GM23338 (cell line): ENCODE measurements at regions not wholly inside any gene's neighbourhood (a gene's known extent, or its start where the extent isn't known, plus 50 kb on each side); places are given as distances from the start of the nearest gene placed in this dataset.

ENCODE experiments used
- ATAC-seq: fragments of 200-7000 bp; cut with Tn5 transposase; 3 replicates; pipeline ENCODE4 v1.9.1; 2020
- DNase-seq: peaks from one replicate; pipeline ENCODE4 v3.0.0-alpha.2; 2015; ENCODE audit warnings: low spot score
- H2AFZ ChIP-seq: fragments of 200-600 bp; sonication (generic); 2 replicates; pipeline ENCODE4 v1.8.0; 2016; ENCODE audit warnings: antibody characterized with exemption, mild to moderate bottlenecking, moderate library complexity
- H3F3A ChIP-seq: fragments of 200-600 bp; sonication (generic); replicated peaks from 2 replicates; pipeline ENCODE4 v1.8.0; 2017; ENCODE audit warnings: antibody characterized with exemption, mixed run types, low read depth
- H3K27ac ChIP-seq: fragments of 200-600 bp; sonication (generic); 2 replicates; pipeline ENCODE4 v1.6.1; 2016; ENCODE audit warnings: low read depth
- H3K27me3 ChIP-seq: fragments of 200-600 bp; sonication (generic); 2 replicates; pipeline ENCODE4 v1.8.0; 2016; ENCODE audit warnings: mild to moderate bottlenecking, mixed run types, moderate library complexity; ENCODE audit not compliant: insufficient read depth
- H3K36me3 ChIP-seq: fragments of 200-600 bp; sonication (generic); 2 replicates; pipeline ENCODE4 v1.8.0; 2016; ENCODE audit warnings: mild to moderate bottlenecking; ENCODE audit not compliant: insufficient read depth
- H3K4me1 ChIP-seq: fragments of 200-600 bp; sonication (generic); 2 replicates; pipeline ENCODE4 v1.8.0; 2016; ENCODE audit warnings: mild to moderate bottlenecking, moderate library complexity; ENCODE audit not compliant: insufficient read depth
- H3K4me2 ChIP-seq: fragments of 200-600 bp; sonication (generic); 2 replicates; pipeline ENCODE4 v1.7.1; 2017; ENCODE audit warnings: mixed run types
- H3K4me3 ChIP-seq: fragments of 200-600 bp; sonication (generic); 2 replicates; pipeline ENCODE4 v1.6.1; 2016; ENCODE audit warnings: mixed run types
- H3K79me2 ChIP-seq: fragments of 200-600 bp; sonication (generic); replicated peaks from 2 replicates; pipeline ENCODE4 v1.8.0; 2017; ENCODE audit warnings: mild to moderate bottlenecking; ENCODE audit not compliant: insufficient read depth
- H3K9me2 ChIP-seq: fragments of 200-600 bp; sonication (generic); 2 replicates; pipeline ENCODE4 v1.8.0; 2017; ENCODE audit not compliant: insufficient read depth
- H4K20me1 ChIP-seq: fragments of 200-600 bp; sonication (generic); replicated peaks from 2 replicates; pipeline ENCODE4 v1.8.0; 2017; ENCODE audit warnings: mild to moderate bottlenecking; ENCODE audit not compliant: insufficient read depth
- H3K27ac Mint-ChIP-seq: 2 replicates; pipeline ENCODE4 v1.8.0; 2020; ENCODE audit warnings: inconsistent platforms, mild to moderate bottlenecking, moderate library complexity, mixed read lengths
- H3K27me3 Mint-ChIP-seq: 3 replicates; pipeline ENCODE4 v1.8.0; 2022; ENCODE audit warnings: low read depth, mild to moderate bottlenecking, moderate library complexity, mixed read lengths, inconsistent platforms; ENCODE audit not compliant: insufficient read depth, poor library complexity
- H3K36me3 Mint-ChIP-seq: 3 replicates; pipeline ENCODE4 v1.8.0; 2021; ENCODE audit warnings: low read depth, mild to moderate bottlenecking, inconsistent platforms, moderate library complexity, mixed read lengths
- H3K4me1 Mint-ChIP-seq: 3 replicates; pipeline ENCODE4 v1.8.0; 2020; ENCODE audit warnings: mild to moderate bottlenecking, inconsistent platforms, mixed read lengths
- H3K4me3 Mint-ChIP-seq: 3 replicates; pipeline ENCODE4 v1.8.0; 2021; ENCODE audit warnings: moderate library complexity, mild to moderate bottlenecking, inconsistent platforms, mixed read lengths
- H3K9me3 Mint-ChIP-seq: 3 replicates; pipeline ENCODE4 v1.8.0; 2020; ENCODE audit warnings: moderate library complexity, mild to moderate bottlenecking, inconsistent platforms, mixed read lengths
- CREB1 ChIP-seq: fragments of 250-450 bp; sonication (Bioruptor Pico); IDR thresholded peaks from 2 replicates; pipeline ENCODE4 v1.5.0; 2020; ENCODE audit warnings: low read depth, mild to moderate bottlenecking, moderate library complexity
- EZH2 ChIP-seq: fragments of 200-600 bp; sonication (generic); IDR thresholded peaks from one replicate; pipeline ENCODE4 v1.8.0; 2017; ENCODE audit warnings: antibody characterized with exemption, mild to moderate bottlenecking, low read depth; ENCODE audit not compliant: unreplicated experiment
- EZH2phosphoT487 ChIP-seq: fragments of 200-600 bp; sonication (generic); IDR thresholded peaks from one replicate; pipeline ENCODE4 v1.8.1; 2018; ENCODE audit warnings: antibody characterized with exemption; ENCODE audit not compliant: unreplicated experiment
- NANOG ChIP-seq: IDR thresholded peaks from 2 replicates; pipeline ENCODE4 v1.6.1; 2016; ENCODE audit warnings: antibody characterized with exemption, borderline replicate concordance
- STAT1 ChIP-seq: IDR thresholded peaks from one replicate; pipeline ENCODE4 v1.6.1; 2016; ENCODE audit warnings: antibody characterized with exemption; ENCODE audit not compliant: unreplicated experiment
- TF ChIP-seq, protein P1 (sequence below): IDR thresholded peaks from 2 replicates; pipeline ENCODE4 v1.6.1; 2016; ENCODE audit warnings: antibody characterized with exemption
- TF ChIP-seq, protein P2 (sequence below): IDR thresholded peaks from one replicate; pipeline ENCODE4 v1.6.1; 2018; ENCODE audit warnings: antibody characterized with exemption; ENCODE audit not compliant: unreplicated experiment
- TF ChIP-seq, protein P3 (sequence below), 2 experiments: fragments of 200-600 bp in 1 of 2; sonication (generic) in 1 of 2; conservative IDR thresholded peaks; 2 replicates each; pipeline versions ENCODE4 v1.5.1 to v1.6.1; 2016 to 2017; ENCODE audit warnings: antibody characterized with exemption in 2 of 2, low read depth in 2 of 2, mild to moderate bottlenecking in 2 of 2, moderate library complexity in 1 of 2

DNA sequence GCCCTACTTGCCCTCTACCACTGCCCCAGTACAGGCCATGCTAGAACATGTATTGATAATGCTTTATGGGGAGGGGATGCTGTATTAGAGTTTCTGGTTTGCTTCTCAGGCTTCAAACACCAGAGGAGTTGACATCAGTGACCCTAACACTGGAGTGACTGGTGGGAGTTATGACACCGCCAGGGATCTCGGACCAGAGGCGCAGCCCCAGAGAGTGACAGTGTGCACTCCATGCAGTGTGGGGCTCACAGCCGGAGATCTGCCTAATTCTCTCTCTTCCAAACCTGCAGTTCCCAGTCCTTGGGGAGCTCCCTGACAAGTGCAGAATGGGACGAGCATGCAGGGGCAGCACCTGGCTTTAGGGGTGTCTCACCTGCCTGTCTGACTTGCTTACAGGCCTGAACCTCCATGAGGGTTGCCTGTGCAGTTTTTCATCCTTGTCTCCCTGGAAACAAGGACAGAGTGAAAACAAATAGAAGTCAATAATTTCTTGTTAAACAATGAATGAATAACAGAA, 244.9 kb upstream of the MYT1L start:
- Histone ChIP-seq H3K4me3 (no peak overlapping the region), H3F3A (no peaks in the 10 kb centered on the region), H4K20me1 (no peaks in the 10 kb centered on the region), H3K27me3 (no peaks in the 10 kb centered on the region), H3K79me2 (no peaks in the 10 kb centered on the region), H3K36me3 (no peaks in the 10 kb centered on the region), H3K27ac (no peak overlapping the region), H2AFZ (no peak overlapping the region), H3K9me2 (no peaks in the 10 kb centered on the region), H3K4me2 (no peak overlapping the region), H3K4me1 (no peaks in the 10 kb centered on the region)
- no peak for ATAC-seq
- H3K4me3 Mint-ChIP-seq: no peak overlapping the region
- no peak for DNase-seq
- H3K27ac Mint-ChIP-seq: no peak overlapping the region
- no peaks in the 10 kb centered on the region for H3K36me3 Mint-ChIP-seq
- H3K27me3 Mint-ChIP-seq: no peaks in the 10 kb centered on the region
- peaks cover 4% of the 10 kb centered on the region; the same call in 1 of the 3 replicates for H3K4me1 Mint-ChIP-seq
- no peaks in the 10 kb centered on the region for H3K9me3 Mint-ChIP-seq
- TF ChIP-seq EZH2 (no peak), NANOG (no peak)
- TF ChIP-seq, protein P1, sequence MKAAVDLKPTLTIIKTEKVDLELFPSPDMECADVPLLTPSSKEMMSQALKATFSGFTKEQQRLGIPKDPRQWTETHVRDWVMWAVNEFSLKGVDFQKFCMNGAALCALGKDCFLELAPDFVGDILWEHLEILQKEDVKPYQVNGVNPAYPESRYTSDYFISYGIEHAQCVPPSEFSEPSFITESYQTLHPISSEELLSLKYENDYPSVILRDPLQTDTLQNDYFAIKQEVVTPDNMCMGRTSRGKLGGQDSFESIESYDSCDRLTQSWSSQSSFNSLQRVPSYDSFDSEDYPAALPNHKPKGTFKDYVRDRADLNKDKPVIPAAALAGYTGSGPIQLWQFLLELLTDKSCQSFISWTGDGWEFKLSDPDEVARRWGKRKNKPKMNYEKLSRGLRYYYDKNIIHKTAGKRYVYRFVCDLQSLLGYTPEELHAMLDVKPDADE: no peak

DNA sequence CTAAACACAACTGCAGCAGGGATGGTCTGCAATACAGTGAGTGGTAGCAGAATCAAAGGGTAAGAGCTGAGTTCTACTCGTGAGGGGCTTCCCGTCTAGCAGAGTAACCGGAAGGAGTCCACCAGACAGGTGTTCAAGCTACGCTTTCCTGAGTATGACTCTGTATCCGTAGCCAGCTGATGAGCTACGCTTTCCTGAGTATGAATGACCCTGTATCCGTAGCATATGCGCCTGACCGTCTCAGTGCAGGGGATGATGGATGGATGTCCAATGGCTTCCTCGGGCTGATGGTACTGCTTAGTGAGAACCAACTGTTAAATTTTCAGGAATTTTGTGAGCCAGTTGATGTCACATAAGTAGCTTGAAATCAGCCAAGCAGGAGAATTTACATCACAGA, 244.1 kb upstream of the MYT1L start:
- DNase-seq: no peak
- no peak overlapping the region for H3K27ac ChIP-seq
- Mint-ChIP-seq H3K9me3 (no peaks in the 10 kb centered on the region), H3K4me3 (no peak overlapping the region), H3K36me3 (no peaks in the 10 kb centered on the region), H3K27ac (no peak overlapping the region), H3K27me3 (no peaks in the 10 kb centered on the region), H3K4me1 (peaks cover 4% of the 10 kb centered on the region; the same call in 1 of the 3 replicates)
- no peaks in the 10 kb centered on the region for H3K9me2 ChIP-seq
- H4K20me1 ChIP-seq: no peaks in the 10 kb centered on the region
- no peaks in the 10 kb centered on the region for H3F3A ChIP-seq
- no peak overlapping the region for H2AFZ ChIP-seq
- TF ChIP-seq, protein P1: no peak
- no peak for TF ChIP-seq EZH2phosphoT487
- H3K36me3 ChIP-seq: no peaks in the 10 kb centered on the region
- ATAC-seq: no peak
- H3K79me2 ChIP-seq: no peaks in the 10 kb centered on the region
- no peak overlapping the region for H3K4me3 ChIP-seq
- H3K27me3 ChIP-seq: no peaks in the 10 kb centered on the region
- no peaks in the 10 kb centered on the region for H3K4me1 ChIP-seq
- H3K4me2 ChIP-seq: no peak overlapping the region

DNA sequence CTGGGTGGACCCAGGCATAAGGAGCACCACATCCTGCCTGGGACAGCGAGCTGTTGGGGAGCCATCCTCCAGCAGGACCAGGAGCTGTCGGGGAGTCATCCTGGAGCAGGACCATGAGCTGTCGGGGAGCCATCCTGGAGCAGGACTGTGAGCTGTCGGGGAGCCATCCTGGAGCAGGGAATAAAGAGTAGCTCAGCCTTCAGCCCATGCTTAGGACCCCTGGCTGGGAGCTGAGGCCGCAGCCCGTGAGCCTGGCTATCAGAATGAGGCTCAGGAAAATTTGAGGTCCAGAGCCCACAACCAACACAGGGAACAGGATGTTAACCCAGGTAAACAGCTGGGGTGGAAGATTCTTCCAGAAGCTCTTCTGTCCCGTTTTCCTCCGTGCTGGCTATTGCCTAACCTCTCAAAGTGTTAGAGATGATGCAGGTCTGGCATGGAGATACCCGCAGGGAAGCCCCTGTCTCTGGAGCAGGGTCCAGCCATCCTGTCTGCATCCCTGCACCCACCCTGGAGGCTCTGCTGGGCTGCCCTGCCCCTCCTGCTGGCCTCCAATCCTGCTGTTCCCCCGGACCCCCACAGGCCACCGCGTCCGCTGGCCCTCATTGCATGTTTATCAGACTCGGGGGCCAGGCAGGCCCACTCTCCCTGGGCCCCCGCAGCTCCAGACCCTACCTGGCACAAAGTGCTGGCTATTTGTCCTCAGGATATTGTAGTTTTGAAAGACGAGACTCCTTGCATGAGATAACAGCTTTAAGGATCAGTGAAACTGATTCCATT, 243.5 kb upstream of the MYT1L start:
- Mint-ChIP-seq H3K36me3 (no peaks in the 10 kb centered on the region), H3K4me1 (peaks cover 2% of the 10 kb centered on the region; the same call in 1 of the 3 replicates), H3K27ac (no peak overlapping the region), H3K4me3 (no peak overlapping the region), H3K27me3 (no peaks in the 10 kb centered on the region), H3K9me3 (no peaks in the 10 kb centered on the region)
- Histone ChIP-seq H3K27ac (no peak overlapping the region), H3K4me3 (no peak overlapping the region), H2AFZ (no peak overlapping the region), H3K9me2 (no peaks in the 10 kb centered on the region), H3K27me3 (no peaks in the 10 kb centered on the region), H3K79me2 (no peaks in the 10 kb centered on the region), H3F3A (no peaks in the 10 kb centered on the region), H4K20me1 (no peaks in the 10 kb centered on the region), H3K4me2 (no peak overlapping the region), H3K36me3 (no peaks in the 10 kb centered on the region), H3K4me1 (no peaks in the 10 kb centered on the region)
- ATAC-seq (no peak), DNase-seq (no peak)
- TF ChIP-seq CREB1 (CRISPR knock-in tag) (no peak), EZH2phosphoT487 (no peak), STAT1 (no peak), EZH2 (no peak)
- TF ChIP-seq, protein P2, sequence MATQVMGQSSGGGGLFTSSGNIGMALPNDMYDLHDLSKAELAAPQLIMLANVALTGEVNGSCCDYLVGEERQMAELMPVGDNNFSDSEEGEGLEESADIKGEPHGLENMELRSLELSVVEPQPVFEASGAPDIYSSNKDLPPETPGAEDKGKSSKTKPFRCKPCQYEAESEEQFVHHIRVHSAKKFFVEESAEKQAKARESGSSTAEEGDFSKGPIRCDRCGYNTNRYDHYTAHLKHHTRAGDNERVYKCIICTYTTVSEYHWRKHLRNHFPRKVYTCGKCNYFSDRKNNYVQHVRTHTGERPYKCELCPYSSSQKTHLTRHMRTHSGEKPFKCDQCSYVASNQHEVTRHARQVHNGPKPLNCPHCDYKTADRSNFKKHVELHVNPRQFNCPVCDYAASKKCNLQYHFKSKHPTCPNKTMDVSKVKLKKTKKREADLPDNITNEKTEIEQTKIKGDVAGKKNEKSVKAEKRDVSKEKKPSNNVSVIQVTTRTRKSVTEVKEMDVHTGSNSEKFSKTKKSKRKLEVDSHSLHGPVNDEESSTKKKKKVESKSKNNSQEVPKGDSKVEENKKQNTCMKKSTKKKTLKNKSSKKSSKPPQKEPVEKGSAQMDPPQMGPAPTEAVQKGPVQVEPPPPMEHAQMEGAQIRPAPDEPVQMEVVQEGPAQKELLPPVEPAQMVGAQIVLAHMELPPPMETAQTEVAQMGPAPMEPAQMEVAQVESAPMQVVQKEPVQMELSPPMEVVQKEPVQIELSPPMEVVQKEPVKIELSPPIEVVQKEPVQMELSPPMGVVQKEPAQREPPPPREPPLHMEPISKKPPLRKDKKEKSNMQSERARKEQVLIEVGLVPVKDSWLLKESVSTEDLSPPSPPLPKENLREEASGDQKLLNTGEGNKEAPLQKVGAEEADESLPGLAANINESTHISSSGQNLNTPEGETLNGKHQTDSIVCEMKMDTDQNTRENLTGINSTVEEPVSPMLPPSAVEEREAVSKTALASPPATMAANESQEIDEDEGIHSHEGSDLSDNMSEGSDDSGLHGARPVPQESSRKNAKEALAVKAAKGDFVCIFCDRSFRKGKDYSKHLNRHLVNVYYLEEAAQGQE: no peak
- TF ChIP-seq, protein P3, sequence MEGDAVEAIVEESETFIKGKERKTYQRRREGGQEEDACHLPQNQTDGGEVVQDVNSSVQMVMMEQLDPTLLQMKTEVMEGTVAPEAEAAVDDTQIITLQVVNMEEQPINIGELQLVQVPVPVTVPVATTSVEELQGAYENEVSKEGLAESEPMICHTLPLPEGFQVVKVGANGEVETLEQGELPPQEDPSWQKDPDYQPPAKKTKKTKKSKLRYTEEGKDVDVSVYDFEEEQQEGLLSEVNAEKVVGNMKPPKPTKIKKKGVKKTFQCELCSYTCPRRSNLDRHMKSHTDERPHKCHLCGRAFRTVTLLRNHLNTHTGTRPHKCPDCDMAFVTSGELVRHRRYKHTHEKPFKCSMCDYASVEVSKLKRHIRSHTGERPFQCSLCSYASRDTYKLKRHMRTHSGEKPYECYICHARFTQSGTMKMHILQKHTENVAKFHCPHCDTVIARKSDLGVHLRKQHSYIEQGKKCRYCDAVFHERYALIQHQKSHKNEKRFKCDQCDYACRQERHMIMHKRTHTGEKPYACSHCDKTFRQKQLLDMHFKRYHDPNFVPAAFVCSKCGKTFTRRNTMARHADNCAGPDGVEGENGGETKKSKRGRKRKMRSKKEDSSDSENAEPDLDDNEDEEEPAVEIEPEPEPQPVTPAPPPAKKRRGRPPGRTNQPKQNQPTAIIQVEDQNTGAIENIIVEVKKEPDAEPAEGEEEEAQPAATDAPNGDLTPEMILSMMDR (conservative IDR thresholded peaks at IDR 0.05; ENCODE audit: low read depth in 2 of 2): no peak
- TF ChIP-seq, protein P1: no peak
